NCI-H187 treated with DMSO at 0.1 percent for 48 hours (cell line): ENCODE measurements at regions not wholly inside any gene's neighbourhood (a gene's known extent, or its start where the extent isn't known, plus 50 kb on each side); places are given as distances from the start of the nearest gene placed in this dataset.
A peak's percentile ranks its signal among the peaks of the same experiment; 100 is the strongest.

Experiments
- DNase-seq: peaks from one replicate; lab custom pipeline; 2025; lab: John Stamatoyannopoulos, UW

- no peak for DNase-seq
Measured at GRCh38 chr2:59674100-59674499, 879.4 kb downstream of the BCL11A start.

- no peak for DNase-seq
Measured at GRCh38 chr2:59665021-59665420, 888.4 kb downstream of the BCL11A start.

GRCh38 chr2:59662127-59662861 lies 891.2 kb downstream of the BCL11A start:
- DNase-seq = no peak

GRCh38 chr2:59660262-59660661 lies 893.2 kb downstream of the BCL11A start:
- DNase-seq = no peak

- no peak for DNase-seq
Measured at GRCh38 chr2:59658906-59659635, 894.4 kb downstream of the BCL11A start.

GRCh38 chr2:59655809-59656208 lies 897.6 kb downstream of the BCL11A start:
- DNase-seq = no peak

- no peak for DNase-seq
Measured at GRCh38 chr2:59654710-59655109, 898.7 kb downstream of the BCL11A start.

GRCh38 chr2:59653164-59653563 lies 900.3 kb downstream of the BCL11A start:
- no peak for DNase-seq

GRCh38 chr2:59630789-59631188 lies 922.7 kb downstream of the BCL11A start:
- peak; percentile 49 for DNase-seq

- DNase-seq = no peak
Measured at GRCh38 chr2:59627599-59627998, 925.9 kb downstream of the BCL11A start.

- DNase-seq = no peak
Measured at GRCh38 chr2:59622599-59623308, 930.7 kb downstream of the BCL11A start.

- no peak for DNase-seq
Measured at GRCh38 chr2:59604123-59604522, 949.3 kb downstream of the BCL11A start.

GRCh38 chr2:59594671-59595222 lies 958.7 kb downstream of the BCL11A start:
- no peak for DNase-seq

GRCh38 chr2:59590798-59591197 lies 962.7 kb downstream of the BCL11A start:
- DNase-seq = no peak

- DNase-seq = no peak
Measured at GRCh38 chr2:59589881-59590280, 963.6 kb downstream of the BCL11A start.

- no peak for DNase-seq
Measured at GRCh38 chr2:59588286-59588685, 965.2 kb downstream of the BCL11A start.

GRCh38 chr2:59586176-59586575 lies 967.3 kb downstream of the BCL11A start:
- no peak for DNase-seq

GRCh38 chr2:59585655-59586054 lies 967.8 kb downstream of the BCL11A start:
- DNase-seq = peak; percentile 51

- no peak for DNase-seq
Measured at GRCh38 chr2:59584958-59585357, 968.5 kb downstream of the BCL11A start.

- no peak for DNase-seq
Measured at GRCh38 chr2:59583173-59583765, 970.2 kb downstream of the BCL11A start.

GRCh38 chr2:59578349-59578748 lies 975.1 kb downstream of the BCL11A start:
- DNase-seq = no peak

GRCh38 chr2:59575191-59575590 lies 978.3 kb downstream of the BCL11A start:
- no peak for DNase-seq
